CD4-positive, alpha-beta T cell treated with Interleukin-4 for 1 hour (primary cell): ENCODE measurements at regions not wholly inside any gene's neighbourhood (a gene's known extent, or its start where the extent isn't known, plus 50 kb on each side); places are given as distances from the start of the nearest gene placed in this dataset.
"Not testable (repeated sequence)": the region's sequence is repeated elsewhere in the genome, so short reads cannot be mapped to it uniquely, and the experiment has no call there.

Experiments
- DNase-seq, 2 donors: peaks; one replicate each; pipeline ENCODE4 v3.0.0-alpha.2; 2020 to 2022

DNA sequence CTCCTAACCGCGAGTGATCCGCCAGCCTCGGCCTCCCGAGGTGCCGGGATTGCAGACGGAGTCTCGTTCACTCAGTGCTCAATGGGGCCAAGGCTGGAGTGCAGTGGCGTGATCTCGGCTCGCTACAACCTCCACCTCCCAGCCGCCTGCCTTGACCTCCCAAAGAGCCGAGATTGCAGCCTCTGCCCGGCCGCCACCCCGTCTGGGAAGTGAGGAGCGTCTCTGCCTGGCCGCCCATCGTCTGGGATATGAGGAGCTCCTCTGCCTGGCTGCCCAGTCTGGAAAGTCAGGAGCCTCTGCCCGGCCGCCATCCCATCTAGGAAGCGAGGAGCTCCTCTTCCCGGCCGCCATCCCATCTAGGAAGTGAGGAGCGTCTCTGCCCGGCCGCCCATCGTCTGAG lies 58.8 kb upstream of the ANKRD30BL start:
- DNase-seq, result not testable (repeated sequence)

DNA sequence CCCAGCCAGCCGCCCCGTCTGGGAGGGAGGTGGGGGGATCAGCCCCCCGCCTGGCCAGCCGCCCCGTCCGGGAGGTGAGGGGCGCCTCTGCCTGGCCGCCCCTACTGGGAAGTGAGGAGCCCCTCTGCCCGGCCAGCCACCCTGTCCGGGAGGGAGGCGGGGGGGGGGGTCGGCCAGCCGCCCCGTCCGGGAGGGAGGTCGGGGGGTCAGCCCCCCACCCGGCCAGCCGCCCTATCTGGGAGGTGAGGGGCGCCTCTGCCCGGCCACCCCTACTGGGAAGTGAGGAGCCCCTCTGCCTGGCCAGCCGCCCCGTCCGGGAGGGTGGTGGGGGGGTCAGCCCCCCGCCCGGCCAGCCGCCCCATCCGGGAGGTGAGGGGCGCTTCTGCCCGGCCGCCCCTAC lies 60.1 kb upstream of the ANKRD30BL start:
- not testable (repeated sequence) for DNase-seq

DNA sequence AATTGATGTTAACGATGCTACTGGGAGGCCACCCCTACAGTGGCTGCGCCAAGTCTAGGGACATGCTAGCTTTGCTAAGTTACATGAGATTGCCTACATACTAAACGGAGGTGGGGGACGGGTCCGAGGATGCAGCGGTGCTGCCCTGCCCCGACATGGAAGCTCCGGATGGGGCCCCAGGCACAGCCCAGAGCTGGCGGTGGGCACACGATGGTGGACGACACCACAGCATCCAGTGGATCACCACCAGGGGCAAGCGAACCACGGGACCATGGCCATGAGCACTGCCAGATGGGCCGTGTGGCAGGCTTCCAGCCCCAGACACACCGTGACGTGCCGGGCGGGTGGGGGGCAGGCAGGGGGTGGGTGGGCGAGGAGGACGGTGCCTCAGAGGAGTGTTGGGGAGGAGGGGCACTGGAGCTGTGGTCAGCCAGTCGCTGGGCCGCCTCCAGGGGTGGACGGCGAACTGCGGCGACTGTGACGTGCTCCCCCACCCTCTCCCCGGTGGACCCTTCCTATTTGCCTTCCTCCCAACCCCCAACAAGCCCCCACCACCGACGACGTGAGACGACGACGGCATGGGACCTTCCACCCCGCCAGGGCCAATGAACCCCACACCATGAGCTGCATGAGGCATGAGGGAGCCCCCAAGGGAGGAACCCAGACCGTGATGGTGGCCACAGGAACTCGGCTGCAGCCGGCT lies 90.6 kb upstream of the ANKRD30BL start:
- no peak for DNase-seq

DNA sequence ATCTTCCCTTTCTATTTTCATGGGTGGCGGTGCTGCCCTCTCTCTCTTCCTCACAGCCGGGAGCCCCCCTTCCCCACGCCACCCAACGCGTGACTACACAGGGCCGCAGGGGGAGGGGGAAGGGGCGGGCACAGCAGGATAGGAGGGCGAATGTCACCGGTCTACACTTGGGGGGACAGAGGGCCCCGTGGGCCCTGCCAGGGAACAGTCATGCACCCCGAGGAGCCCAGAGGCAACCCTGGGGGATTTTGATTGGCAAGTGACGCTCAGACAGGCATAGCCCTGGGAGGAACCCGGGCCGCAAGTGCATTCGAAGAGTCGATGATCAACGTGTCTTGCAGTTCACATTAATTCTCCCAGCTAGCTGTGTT lies 91.1 kb upstream of the ANKRD30BL start:
- no peak for DNase-seq

DNA sequence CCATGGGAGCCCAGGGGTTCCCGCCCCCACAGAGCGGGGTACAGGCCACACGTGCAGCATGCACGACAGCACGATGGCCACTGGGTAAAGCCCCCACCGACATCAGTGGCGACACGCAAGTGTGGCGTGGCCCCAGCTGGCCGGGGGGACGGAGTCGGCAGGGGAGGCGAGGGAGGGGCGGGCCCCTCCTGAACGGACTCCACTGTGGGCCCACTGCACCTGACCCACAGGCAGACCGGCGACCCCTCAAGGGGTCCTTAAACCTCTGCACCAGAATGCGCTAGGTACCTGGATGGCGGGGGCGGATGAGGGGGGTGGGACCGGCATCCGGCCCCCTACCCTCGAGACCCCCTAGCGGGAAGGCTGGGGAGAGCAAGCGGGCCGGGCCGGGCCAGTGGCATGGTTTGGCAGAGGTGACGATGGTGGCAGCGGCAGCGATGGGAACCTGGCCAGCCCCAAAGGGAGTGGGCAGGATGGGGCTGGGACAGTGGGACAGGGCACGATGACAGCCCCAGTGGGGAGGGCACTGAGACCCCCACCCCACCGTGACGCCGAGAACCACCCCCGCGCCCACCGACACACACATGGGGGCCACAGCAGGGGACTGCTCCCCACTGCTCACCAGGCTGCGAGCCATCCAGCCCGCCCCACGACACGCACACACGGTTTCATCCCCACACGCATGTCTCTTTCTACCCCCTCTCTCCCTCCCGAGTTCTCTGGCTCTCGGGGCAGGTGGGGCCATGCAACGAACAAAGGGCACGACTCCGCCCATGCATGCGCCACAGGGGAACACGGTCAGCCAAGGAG lies 91.9 kb upstream of the ANKRD30BL start:
- no peak for DNase-seq

DNA sequence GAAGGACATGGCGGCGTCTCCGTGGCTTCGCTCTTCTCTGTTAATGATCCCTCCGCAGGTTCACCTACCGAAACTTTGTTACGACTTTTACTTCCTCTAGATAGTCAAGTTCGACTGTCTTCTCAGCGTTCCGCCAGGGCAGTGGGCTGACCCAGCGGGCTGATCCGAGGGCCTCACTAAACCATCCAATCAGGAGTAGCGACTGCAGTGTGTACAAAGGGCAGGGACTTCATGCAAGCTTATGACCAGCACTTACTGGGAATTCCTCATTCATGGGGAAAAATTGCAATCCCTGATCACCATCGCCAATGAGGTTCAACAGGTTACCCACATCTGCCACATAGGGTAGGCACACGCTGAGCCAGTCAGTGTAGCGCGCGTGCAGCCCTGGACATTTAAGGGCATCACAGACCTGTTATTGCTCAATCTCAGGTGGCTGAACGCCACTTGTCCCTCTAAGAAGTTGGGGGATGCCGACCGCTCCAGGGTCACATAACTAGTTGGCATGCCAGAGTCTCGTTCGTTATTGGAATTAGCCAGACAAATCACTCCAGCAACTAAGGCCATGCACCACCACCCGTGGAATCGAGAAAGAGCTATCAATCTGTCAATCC lies 92.7 kb upstream of the ANKRD30BL start:
- not testable (repeated sequence) for DNase-seq

DNA sequence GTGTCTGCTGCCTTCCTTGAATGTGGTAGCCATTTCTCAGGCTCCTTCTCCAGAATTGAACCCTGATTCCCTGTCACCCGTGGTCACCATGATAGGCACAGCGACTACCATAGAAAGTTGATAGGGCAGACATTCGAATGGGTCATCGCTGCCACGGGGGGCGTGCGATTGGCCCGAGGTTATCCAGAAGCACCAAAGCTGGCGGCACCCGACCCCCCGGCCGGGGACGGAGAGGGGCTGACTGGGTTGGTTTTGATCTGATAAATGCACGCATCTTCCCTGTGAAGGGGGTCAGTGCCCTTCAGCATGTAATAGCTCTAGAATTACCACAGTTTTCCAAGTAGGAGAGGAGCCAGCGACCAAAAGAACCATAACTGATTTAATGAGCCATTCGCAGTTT lies 94.0 kb upstream of the ANKRD30BL start:
- no peak for DNase-seq

DNA sequence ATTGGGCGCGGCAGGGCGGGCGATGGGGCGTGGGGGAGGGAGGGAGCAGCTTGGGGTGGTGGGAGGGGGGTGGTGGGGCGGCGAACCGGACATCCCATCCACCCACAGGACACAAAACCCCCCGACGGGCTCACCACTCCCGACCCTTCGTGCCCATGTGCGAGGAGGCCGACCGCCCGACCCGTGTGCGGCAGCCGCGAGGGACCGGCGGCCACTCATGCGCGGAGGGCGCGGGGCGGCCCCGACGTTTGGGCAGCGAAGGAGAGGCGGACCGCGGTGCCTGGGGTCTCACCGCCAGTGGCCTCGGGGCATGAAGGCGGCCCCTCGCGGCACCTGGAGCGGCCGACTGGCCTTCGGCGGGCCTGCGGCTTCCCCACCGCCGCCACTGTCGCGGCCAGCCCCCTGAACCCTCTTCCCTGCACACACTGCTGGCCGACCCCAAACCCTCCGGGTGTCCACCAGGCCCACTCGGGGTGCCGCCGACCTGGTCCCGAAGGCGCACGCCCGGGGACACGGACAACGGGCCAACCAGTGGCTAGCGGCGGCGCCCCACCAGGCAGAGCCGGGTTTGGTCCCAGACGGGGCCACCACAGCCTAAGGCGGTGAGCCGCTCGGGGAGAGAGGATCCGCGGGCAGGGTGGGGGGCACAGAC lies 94.6 kb upstream of the ANKRD30BL start:
- no peak for DNase-seq

DNA sequence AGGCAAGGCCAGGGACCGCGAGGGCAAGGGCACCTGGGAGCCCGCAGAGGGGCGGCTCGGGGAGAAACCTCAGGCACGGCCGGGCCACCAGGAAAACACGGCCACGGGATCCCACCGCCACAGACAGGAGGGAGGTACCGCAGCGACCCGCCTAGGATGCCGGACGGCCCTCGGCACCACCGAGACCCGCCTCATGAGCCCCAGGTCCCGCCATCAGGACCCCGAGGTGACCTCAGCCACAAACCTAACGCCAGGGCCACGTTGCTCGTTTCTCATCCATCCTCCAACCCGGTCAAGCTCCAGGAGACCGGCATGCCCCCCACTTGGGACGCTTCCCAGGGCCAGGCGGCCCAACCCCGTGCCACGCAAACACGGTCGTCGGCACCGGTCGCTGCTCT lies 95.2 kb upstream of the ANKRD30BL start:
- DNase-seq, result not testable (repeated sequence)

DNA sequence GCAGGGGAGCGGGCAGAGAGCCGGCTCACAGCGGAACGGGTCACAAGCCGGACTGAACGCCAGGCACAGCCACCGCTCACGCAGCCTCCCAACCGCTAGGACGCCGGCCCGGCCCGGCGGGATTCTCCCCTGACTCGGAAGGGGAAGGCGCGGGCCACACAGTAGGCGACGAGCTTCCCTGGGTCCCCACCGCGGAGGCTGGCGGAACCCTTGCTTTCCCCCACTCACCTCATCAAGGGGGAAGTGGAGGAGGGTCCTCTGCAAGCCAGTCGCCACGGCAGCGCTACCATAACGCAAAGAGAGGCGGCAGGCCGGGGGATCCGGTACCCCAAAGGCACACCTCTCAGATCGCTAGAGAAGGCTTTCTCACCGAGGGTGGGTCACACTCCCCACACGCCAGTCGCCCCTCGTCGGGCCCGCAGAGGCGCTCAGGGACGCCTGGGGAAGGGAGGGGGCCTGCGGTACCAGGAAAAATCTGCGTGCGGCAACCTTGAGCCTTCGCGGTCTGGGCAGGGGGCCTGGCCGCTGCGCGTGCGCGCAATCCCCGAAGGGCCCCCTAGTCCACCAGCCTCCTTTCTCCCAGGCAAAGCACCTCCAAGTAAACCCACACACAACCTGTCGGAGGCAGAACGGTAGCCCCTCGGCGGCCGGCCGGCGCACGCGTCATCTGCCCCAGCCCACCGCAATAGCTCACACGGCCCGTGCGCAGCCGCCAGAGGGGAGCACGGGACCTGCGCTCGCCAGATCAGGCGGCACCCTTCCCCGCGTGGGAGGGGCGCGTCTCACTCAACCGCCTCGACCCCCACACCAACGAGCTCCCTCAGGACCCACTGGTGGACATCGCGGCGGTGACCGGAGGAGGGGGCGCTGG lies 95.8 kb upstream of the ANKRD30BL start:
- not testable (repeated sequence) for DNase-seq

DNA sequence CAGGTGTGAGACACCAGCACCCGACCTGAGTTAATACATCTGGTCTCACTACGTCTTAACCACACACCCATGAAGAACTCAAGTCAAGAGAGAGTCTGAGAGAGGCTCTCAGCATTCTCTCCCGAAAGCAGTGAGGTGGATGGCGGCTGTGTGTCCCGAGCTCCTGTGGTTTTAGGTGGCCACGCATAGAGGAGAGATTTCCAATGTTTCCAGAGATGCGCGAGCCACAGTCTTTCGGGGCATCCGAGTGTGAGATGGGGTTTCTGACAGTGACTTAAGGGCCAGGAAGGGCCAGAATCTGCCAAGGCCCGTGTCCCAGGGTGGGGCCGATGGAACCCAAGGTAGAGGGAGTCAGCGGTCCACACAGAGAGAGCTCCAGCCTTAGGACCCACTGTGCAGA lies 97.5 kb upstream of the ANKRD30BL start:
- DNase-seq, result not testable (repeated sequence)

DNA sequence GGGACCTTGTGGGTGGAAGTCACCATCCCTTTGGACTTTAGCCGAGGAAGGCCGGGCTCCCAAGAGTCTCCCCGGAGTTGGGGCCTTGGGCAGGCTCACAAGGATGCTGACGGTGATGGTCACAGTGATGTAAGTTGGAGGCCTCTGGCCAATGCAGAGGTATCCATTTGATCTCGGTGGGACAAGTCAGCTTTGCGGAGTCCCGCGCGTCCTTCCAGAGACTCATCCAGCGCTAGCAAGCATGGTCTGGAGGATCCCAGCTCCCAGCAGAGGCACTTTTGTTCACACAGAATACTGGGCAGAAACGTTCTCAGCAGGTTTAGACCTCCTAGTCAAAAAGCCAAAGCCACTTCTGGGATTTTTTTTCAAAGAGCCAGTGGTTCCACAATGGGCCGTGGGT lies 103.8 kb upstream of the ANKRD30BL start:
- DNase-seq, result not testable (repeated sequence)

DNA sequence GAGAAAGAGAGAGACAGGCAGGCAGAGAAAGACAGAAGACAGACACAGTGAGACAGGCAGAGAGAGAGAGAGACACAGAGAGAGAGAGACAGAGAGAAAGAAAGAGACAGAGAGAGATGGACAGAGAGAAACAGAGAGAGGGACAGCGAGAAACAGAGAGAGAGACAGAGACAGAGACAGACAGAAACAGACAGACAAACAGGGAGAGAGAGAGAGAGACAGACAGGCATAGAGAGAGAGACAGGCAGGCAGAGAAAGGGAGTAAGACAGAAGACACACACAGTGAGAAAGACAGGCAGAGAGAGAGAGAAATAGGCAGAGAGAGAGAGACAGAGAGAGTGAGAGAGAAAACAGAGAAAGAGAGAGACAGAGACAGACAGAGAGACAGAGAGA lies 105.3 kb upstream of the ANKRD30BL start:
- no peak for DNase-seq

DNA sequence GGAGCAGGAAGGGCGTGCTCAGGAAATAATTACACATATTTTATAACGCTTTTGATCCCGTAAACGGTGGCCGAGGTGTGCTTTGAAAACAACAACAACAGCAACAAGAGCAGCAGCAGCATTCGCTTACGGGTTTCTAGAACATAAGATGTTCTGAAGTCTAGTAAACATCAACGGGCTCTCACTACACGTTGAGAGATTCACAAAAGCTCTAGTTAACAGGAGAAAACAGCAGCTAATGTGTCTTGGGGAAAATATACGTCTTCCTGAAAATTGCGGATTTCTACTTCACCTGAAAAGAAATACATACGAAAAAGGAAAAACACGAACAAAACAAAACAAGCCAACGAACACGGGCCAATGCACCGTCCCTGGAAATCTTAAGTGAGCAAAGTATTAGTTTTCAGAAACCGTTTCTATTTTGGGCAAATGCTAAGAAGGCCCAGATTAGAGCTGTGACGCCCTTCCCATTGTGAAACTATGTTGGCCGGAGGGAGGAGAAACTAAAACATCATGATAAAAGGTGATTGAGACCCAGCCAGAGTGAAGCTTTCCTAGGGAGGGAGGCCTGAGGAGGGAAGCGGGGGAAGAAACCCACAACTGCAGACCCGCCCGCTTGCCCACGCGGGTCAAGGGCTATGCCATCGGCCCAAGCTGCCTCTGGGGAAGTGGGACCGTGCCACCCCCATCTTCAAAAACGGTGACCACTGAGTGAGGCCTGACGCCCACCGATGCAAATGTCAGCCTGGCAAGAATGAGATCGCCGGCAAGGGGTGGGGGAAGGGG lies 105.9 kb upstream of the ANKRD30BL start:
- peak in 1 of 2 donors; percentile 18 for DNase-seq

DNA sequence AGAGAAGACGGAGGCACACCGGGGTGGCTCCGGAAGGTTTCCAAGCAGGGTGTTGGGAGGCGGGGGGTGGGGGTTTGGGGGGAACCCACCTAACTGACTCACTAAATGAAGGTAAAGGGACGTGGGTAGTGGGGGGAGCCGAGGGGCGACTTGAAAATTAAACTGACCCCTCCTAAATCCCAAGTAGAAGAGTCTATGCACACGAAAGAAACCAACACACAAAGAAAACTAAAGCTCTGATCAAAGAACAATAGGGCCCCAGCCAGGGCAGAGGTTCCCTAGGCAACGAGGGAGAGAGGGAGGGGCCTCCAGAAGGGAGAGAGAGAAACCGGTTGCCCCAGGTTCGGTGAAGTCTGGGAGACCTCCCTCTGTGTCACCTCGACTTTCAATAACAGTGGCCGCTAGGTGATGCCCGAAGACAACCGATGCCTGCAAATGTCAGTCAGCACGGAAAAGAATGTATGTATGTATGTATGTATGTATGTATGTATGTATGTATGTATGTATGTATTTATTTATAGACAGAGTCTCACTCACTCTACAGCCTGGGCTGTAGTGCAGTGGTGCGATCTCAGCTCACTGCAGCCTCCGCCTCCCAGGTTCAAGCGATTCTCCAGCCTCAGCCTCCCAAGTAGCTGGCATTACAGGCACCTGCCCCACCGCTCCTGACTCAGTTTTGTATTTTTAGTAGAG lies 106.7 kb upstream of the ANKRD30BL start:
- peak; percentile 62 to 66 for DNase-seq

DNA sequence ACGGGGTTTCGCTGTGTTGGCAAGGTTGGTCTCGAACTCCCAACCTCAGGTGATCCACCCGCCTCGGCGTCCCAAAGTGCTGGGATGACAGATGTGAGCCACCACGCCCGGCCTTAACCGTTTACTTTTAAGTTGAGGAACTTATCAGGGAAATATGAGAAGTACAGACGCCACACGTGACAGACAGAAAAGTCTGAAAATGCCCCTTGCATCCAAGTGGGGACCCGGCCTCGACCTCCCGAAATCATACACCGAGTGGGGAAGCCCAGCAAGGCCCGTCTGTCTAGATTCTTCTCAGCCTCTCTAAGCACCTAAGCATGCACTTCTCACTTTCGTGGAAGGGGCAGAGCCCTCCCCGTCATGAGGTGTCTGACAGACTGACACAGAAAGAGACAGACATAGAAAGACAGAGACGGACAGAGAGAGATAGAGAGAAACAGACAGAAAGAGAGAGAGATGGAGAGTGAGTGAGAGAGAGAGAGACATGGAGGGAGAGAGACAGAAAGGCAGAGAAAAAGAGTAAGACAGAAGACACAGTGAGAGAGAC lies 107.3 kb upstream of the ANKRD30BL start:
- no peak for DNase-seq

DNA sequence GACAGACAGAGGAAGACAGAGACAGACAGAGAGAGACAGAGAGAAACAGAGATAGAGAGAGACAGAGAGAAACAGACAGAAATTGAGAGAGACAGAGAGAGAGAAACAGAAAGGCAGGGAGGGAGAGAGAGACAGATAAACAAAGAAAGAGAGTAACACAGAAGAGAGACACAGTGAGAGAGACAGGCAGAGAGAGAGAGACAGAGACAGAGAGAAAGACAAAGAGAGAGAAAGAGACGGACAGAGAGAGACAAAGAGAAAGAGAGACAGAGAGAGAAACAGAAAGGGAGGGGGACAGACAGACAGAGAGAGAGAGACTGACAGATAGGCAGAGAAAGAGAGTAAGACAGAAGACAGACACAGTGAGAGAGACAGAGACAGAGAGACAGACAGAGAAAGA lies 108.5 kb upstream of the ANKRD30BL start:
- DNase-seq, result no peak

DNA sequence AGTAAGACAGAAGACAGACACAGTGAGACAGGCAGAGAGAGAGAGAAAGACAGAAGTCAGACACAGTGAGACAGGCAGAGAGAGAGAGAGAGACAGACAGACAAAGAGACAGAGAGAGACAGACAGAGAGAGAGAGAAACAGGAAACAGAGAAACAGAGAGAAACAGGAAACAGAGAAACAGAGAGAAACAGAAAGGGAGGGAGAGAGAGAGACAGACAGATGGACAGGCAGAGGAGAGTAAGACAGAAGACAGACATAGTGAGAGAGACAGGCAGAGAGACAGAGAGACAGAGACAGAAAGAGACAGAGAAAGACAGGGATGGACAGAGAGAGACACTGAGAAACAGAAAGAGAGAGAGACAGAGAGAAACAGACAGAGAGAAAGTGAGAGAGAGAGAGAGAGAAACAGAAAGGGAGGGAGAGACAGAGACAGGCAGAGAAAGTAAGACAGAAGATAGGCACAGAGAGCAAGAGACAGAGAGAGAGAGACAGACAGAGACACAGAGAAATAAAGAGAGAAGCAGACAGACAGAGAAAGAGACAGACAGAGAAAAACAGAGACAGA lies 109.3 kb upstream of the ANKRD30BL start:
- no peak for DNase-seq

DNA sequence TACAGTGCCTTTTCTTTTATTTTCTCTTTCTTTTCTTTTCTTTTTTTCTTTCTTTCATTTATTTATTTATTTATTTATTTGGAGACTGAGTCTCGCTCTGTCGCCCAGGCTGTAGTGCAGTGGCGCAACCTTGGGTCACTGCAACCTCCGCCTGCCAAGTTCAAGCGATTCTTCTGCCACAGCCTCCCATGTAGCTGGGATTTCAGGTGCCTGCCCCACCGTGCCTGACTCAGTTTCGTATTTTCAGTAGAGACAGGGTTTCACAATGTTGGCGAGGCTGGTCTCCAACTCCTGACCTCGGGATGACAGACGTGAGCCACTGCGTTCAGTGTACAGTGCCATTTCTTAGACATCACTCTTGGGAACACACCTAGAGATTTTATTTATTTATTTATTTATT lies 110.0 kb upstream of the ANKRD30BL start:
- DNase-seq, result not testable (repeated sequence)

DNA sequence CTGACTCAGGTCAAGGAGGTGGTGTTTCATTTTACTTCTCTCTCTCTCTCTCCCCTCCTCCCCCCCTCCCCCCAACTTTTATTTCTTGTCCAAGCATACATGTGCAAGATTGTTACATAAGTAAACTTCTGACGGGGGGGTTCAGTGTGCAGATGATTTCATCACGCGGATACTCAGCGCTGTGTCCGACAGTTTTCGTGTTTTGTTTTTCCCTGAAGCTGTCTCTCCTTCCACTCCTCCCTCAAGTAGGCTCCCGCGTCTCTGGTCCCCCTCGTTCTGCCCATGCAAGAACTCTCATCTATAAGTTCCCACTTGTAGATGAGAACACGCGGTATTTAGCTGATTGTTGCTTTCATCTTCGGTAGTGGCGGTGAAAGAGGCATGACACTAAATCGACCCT lies 111.0 kb upstream of the ANKRD30BL start:
- DNase-seq, result no peak
